Occipital lobe (tissue), 1 donor: ENCODE measurements at regions not wholly inside any gene's neighbourhood (a gene's known extent, or its start where the extent isn't known, plus 50 kb on each side); places are given as distances from the start of the nearest gene placed in this dataset.
"Not testable (repeated sequence)": the region's sequence is repeated elsewhere in the genome, so short reads cannot be mapped to it uniquely, and the experiment has no call there.

ENCODE experiments used
- DNase-seq: peaks from one replicate; lab custom pipeline; 2025; lab: John Stamatoyannopoulos, UW

- peak; percentile 52 for DNase-seq
Observed at GRCh38 chr6:163711615-163712565, 297.4 kb downstream of the QKI start.

- DNase-seq: no peak
Observed at GRCh38 chr6:163710532-163711470, 296.3 kb downstream of the QKI start.

GRCh38 chr6:163709693-163710092 is 295.2 kb downstream of the QKI start:
- no peak for DNase-seq

- no peak for DNase-seq
Observed at GRCh38 chr6:163709255-163709654, 294.7 kb downstream of the QKI start.

- no peak for DNase-seq
Observed at GRCh38 chr6:163708466-163708865, 293.9 kb downstream of the QKI start.

- DNase-seq: peak; percentile 34
Observed at GRCh38 chr6:163707387-163708355, 293.2 kb downstream of the QKI start.

GRCh38 chr6:163706500-163707087 is 292.1 kb downstream of the QKI start:
- DNase-seq: no peak

GRCh38 chr6:163705923-163706322 is 291.4 kb downstream of the QKI start:
- DNase-seq: no peak

- no peak for DNase-seq
Observed at GRCh38 chr6:163702736-163703135, 288.2 kb downstream of the QKI start.

GRCh38 chr6:163701762-163702161 is 287.2 kb downstream of the QKI start:
- DNase-seq: no peak

GRCh38 chr6:163698086-163698485 is 283.6 kb downstream of the QKI start:
- no peak for DNase-seq

- not testable (repeated sequence) for DNase-seq
Observed at GRCh38 chr6:163696311-163696710, 281.8 kb downstream of the QKI start.

GRCh38 chr6:163695414-163695864 is 280.9 kb downstream of the QKI start:
- no peak for DNase-seq

GRCh38 chr6:163694988-163695398 is 280.5 kb downstream of the QKI start:
- no peak for DNase-seq

GRCh38 chr6:163694072-163694471 is 279.6 kb downstream of the QKI start:
- no peak for DNase-seq

GRCh38 chr6:163691049-163691448 is 276.5 kb downstream of the QKI start:
- DNase-seq: no peak

- no peak for DNase-seq
Observed at GRCh38 chr6:163688739-163689362, 274.3 kb downstream of the QKI start.

- DNase-seq: no peak
Observed at GRCh38 chr6:163687075-163687474, 272.6 kb downstream of the QKI start.

GRCh38 chr6:163686301-163686700 is 271.8 kb downstream of the QKI start:
- DNase-seq: no peak

- no peak for DNase-seq
Observed at GRCh38 chr6:163683105-163683622, 268.6 kb downstream of the QKI start.
